T-helper 17 cell (primary cell): ENCODE measurements at regions not wholly inside any gene's neighbourhood (a gene's known extent, or its start where the extent isn't known, plus 50 kb on each side); places are given as distances from the start of the nearest gene placed in this dataset.

Source experiments
- ATAC-seq: fragments of 150-1000 bp; cut with Tn5 transposase; 2 replicates; pipeline ENCODE4 v1.10.0; 2021; ENCODE audit warnings: mild to moderate bottlenecking, moderate library complexity
- DNase-seq, 3 donors: peaks; one replicate each; pipeline versions ENCODE4 v3.0.0 to v3.0.0-alpha.2; 2020 to 2021
- H3K9me3 ChIP-seq: one replicate; pipeline ENCODE4 v1.7.0; 2013; ENCODE audit warnings: low read length, mild to moderate bottlenecking; ENCODE audit not compliant: control insufficient read depth, poor library complexity, severe bottlenecking
- H3K27ac Mint-ChIP-seq: one replicate; pipeline ENCODE4 v1.8.0; 2022; ENCODE audit warnings: mild to moderate bottlenecking, moderate library complexity, mixed read lengths
- H3K27me3 Mint-ChIP-seq: one replicate; pipeline ENCODE4 v1.8.0; 2022; ENCODE audit warnings: mixed read lengths
- H3K36me3 Mint-ChIP-seq: one replicate; pipeline ENCODE4 v1.8.0; 2022; ENCODE audit warnings: low read depth, mixed read lengths
- H3K4me1 Mint-ChIP-seq: one replicate; pipeline ENCODE4 v1.8.0; 2022; ENCODE audit warnings: mild to moderate bottlenecking, mixed read lengths
- H3K4me3 Mint-ChIP-seq: one replicate; pipeline ENCODE4 v1.8.0; 2022; ENCODE audit warnings: mild to moderate bottlenecking, moderate library complexity, mixed read lengths

- peaks cover 3% of the 10 kb centered on the region for H3K4me1 Mint-ChIP-seq
- H3K36me3 Mint-ChIP-seq, result peaks cover under 1% of the 10 kb centered on the region
- no peaks in the 10 kb centered on the region for H3K27me3 Mint-ChIP-seq
- ATAC-seq, result no peak
- no peaks in the 10 kb centered on the region for H3K9me3 ChIP-seq
- no peak overlapping the region for H3K27ac Mint-ChIP-seq
- no peak overlapping the region for H3K4me3 Mint-ChIP-seq
- no peak for DNase-seq
Measured at GRCh38 chr3:25938566-25939325, 148.9 kb downstream of the OXSM start.

DNA sequence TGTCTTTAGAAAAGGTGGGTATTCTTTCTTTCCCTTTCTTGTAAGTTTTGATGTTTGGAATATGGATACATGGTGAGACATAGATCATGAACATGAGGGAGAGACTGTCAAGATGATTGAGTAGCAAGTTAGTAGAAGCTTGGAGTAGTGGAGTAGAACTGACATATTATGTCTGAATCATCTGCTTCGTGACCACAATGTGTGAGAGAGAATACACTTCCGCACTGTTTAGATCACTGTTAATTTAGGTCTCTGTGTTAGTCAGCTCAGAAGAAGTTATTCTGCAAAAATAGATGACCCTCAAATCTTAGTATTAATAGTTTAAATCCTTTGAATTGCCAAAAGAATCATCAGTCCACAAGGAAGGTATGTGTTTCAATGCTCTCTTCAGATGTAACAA, 151.0 kb downstream of the OXSM start:
- peaks cover 2% of the 10 kb centered on the region for H3K36me3 Mint-ChIP-seq
- ATAC-seq (no peak), DNase-seq (no peak)
- no peaks in the 10 kb centered on the region for H3K9me3 ChIP-seq
- H3K27ac Mint-ChIP-seq, result no peak overlapping the region
- H3K27me3 Mint-ChIP-seq, result no peaks in the 10 kb centered on the region
- no peak overlapping the region for H3K4me3 Mint-ChIP-seq
- H3K4me1 Mint-ChIP-seq, result peaks cover 3% of the 10 kb centered on the region

DNA sequence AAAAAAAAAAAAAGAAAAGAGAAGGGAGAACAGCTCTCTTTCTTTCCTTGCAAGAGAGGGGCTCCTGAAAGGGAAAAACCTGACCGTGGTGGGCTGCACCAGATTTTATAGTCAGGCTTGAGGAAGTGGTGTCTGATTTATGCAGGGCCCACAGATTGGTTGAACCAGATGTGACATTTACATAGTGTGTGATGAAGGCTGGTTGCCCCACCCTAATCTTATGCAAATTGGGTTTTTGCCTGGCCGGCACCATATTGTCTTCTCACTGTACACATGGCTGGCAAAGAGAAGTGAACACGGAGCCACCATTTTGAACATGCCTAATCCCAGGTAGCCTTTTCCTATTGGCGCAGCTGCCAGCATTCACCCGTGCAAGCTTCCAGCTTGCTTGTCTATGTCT, 154.4 kb downstream of the OXSM start:
- H3K4me3 Mint-ChIP-seq, result no peak overlapping the region
- ATAC-seq (no peak), DNase-seq (no peak)

GRCh38 chr3:25945366-25945765, 155.5 kb downstream of the OXSM start:
- H3K9me3 ChIP-seq, result no peaks in the 10 kb centered on the region
- no peak for ATAC-seq
- no peak for DNase-seq
- no peak overlapping the region for H3K27ac Mint-ChIP-seq
- H3K27me3 Mint-ChIP-seq, result peaks cover 6% of the 10 kb centered on the region
- H3K4me3 Mint-ChIP-seq, result no peak overlapping the region
- H3K4me1 Mint-ChIP-seq, result peaks cover 2% of the 10 kb centered on the region
- H3K36me3 Mint-ChIP-seq, result peaks cover 2% of the 10 kb centered on the region

More for the DNA sequence above, 154.4 kb downstream of the OXSM start:
- Mint-ChIP-seq H3K27me3 (peaks cover 6% of the 10 kb centered on the region), H3K27ac (no peak overlapping the region), H3K4me1 (peaks cover 3% of the 10 kb centered on the region), H3K36me3 (peaks cover 2% of the 10 kb centered on the region)
- H3K9me3 ChIP-seq, result no peaks in the 10 kb centered on the region

DNA sequence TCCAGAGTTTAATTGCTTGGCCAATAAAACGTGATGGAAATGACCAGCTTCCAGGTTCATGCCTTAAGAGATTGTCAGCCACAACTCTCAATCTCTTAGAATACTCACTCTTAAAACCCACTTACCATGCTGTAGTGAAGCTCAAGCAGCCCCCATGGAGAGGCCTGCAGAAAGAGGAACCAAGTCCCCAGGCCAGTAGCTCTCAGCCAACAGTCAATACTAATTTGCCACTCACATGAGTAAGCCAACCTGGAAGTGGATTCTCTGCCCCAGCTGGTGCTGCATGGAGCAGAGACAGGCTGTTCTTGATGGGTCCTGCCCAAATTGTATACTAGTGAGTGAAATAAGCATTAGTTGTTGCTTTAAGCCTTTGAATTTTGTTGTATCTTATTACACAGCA, 155.9 kb downstream of the OXSM start:
- DNase-seq (no peak), ATAC-seq (no peak)
- H3K9me3 ChIP-seq, result no peaks in the 10 kb centered on the region
- Mint-ChIP-seq H3K27ac (no peak overlapping the region), H3K36me3 (peaks cover 2% of the 10 kb centered on the region), H3K27me3 (peaks cover 6% of the 10 kb centered on the region), H3K4me1 (no peaks in the 10 kb centered on the region), H3K4me3 (no peak overlapping the region)

DNA sequence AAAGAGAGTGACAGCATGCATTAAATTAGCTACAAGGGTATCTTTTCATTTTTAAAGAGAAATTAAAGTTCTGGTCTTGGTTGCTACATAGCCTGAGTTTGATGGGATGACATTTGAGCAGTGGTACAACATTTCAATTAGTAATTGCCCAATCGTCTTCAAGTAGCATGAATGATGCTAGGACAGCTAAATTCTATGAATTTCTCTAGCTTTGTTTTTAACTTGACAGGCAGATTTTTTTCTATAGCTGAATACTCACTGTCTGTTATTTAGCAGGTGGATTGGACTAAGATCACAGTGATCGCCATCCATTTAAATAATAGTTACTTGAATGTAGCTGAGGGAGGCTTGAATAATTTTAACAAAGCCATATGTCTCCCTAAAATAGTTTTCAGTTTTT, 162.2 kb downstream of the OXSM start:
- no peak for DNase-seq
- Mint-ChIP-seq H3K27me3 (peaks cover 22% of the 10 kb centered on the region), H3K27ac (no peak overlapping the region), H3K4me3 (no peak overlapping the region), H3K4me1 (no peaks in the 10 kb centered on the region), H3K36me3 (no peaks in the 10 kb centered on the region)
- ATAC-seq, result no peak
- H3K9me3 ChIP-seq, result no peaks in the 10 kb centered on the region

GRCh38 chr3:25957026-25957425, 167.1 kb downstream of the OXSM start:
- ATAC-seq, result no peak
- Mint-ChIP-seq H3K4me3 (no peak overlapping the region), H3K4me1 (no peaks in the 10 kb centered on the region), H3K27ac (no peak overlapping the region), H3K36me3 (no peaks in the 10 kb centered on the region), H3K27me3 (peaks cover 16% of the 10 kb centered on the region)
- DNase-seq, result no peak
- no peaks in the 10 kb centered on the region for H3K9me3 ChIP-seq

DNA sequence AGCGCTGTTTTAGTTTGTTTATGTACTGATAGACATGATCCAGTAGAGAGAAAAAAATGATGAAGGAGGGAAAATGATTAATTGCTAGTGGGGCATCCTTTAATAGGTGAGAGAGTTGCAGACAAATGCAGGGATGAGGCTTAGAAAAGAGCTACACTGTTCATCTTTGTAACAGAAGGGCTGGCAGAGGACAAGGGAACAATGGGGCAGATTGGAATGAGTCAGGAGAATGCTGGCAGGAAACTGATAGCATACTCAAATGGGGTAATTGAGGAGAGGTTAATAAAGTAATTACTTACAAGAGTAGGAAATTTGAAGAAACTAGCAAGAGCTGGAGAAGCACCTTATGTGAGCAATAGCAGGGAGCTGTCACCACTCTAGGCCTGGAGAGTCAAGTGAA, 170.9 kb downstream of the OXSM start:
- H3K27me3 Mint-ChIP-seq, result peaks cover 6% of the 10 kb centered on the region
- ATAC-seq, result no peak
- no peak overlapping the region for H3K4me3 Mint-ChIP-seq
- no peak overlapping the region for H3K27ac Mint-ChIP-seq
- no peaks in the 10 kb centered on the region for H3K36me3 Mint-ChIP-seq
- no peaks in the 10 kb centered on the region for H3K9me3 ChIP-seq
- no peak for DNase-seq
- no peaks in the 10 kb centered on the region for H3K4me1 Mint-ChIP-seq

DNA sequence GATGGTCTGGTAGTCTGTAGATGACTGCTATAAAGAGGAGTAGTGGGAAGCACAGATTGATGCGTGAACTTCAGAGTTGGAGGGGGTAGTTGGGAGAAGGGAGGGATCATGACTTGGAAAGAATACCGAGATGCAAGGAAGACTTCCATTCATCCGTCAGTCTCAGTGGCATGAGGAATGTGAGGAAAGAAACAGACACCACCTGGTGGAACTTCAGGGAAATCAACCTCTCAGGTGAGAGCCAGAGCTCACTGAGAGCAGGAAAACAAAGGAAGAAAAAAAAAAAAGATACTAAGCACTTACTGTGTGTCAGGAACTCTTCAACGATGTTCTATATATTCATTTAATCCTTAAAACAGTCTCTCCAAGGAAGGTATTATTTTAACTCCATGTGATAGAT, 172.4 kb downstream of the OXSM start:
- no peaks in the 10 kb centered on the region for H3K27me3 Mint-ChIP-seq
- no peaks in the 10 kb centered on the region for H3K36me3 Mint-ChIP-seq
- no peak for ATAC-seq
- H3K27ac Mint-ChIP-seq, result no peak overlapping the region
- H3K9me3 ChIP-seq, result no peaks in the 10 kb centered on the region
- H3K4me1 Mint-ChIP-seq, result no peaks in the 10 kb centered on the region
- no peak for DNase-seq
- H3K4me3 Mint-ChIP-seq, result no peak overlapping the region

- Mint-ChIP-seq H3K4me3 (no peak overlapping the region), H3K36me3 (no peaks in the 10 kb centered on the region), H3K27me3 (no peaks in the 10 kb centered on the region), H3K4me1 (no peaks in the 10 kb centered on the region), H3K27ac (no peak overlapping the region)
- no peak for DNase-seq
- ATAC-seq, result no peak
- H3K9me3 ChIP-seq, result no peaks in the 10 kb centered on the region
Measured at GRCh38 chr3:25964141-25964540, 174.3 kb downstream of the OXSM start.

GRCh38 chr3:25967385-25967784, 177.5 kb downstream of the OXSM start:
- no peak overlapping the region for H3K27ac Mint-ChIP-seq
- no peaks in the 10 kb centered on the region for H3K27me3 Mint-ChIP-seq
- no peaks in the 10 kb centered on the region for H3K4me1 Mint-ChIP-seq
- DNase-seq (no peak), ATAC-seq (no peak)
- H3K36me3 Mint-ChIP-seq, result no peaks in the 10 kb centered on the region
- H3K9me3 ChIP-seq, result no peaks in the 10 kb centered on the region
- H3K4me3 Mint-ChIP-seq, result no peak overlapping the region

DNA sequence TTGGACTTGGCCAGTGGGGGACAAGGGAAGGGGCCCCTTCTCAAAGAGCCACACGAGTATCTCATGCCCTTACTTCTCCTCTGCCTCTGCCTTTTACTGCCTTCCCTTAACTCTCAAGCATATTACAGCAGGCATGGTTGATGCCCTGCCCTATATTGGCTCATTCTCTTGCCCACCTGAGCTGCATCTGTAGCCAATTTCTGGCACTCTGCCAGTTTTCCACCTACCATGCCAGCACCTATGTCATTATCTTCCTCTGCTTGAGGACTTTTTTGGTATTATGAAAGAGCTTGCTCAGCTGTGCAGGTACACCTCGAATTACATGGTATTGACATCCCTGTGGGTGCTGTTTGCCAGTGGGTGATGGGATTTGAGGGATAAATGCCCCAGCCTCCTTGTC, 181.8 kb downstream of the OXSM start:
- Mint-ChIP-seq H3K27me3 (no peaks in the 10 kb centered on the region), H3K4me1 (no peaks in the 10 kb centered on the region), H3K36me3 (no peaks in the 10 kb centered on the region), H3K4me3 (no peak overlapping the region), H3K27ac (no peak overlapping the region)
- ATAC-seq (no peak), DNase-seq (no peak)
- no peaks in the 10 kb centered on the region for H3K9me3 ChIP-seq

DNA sequence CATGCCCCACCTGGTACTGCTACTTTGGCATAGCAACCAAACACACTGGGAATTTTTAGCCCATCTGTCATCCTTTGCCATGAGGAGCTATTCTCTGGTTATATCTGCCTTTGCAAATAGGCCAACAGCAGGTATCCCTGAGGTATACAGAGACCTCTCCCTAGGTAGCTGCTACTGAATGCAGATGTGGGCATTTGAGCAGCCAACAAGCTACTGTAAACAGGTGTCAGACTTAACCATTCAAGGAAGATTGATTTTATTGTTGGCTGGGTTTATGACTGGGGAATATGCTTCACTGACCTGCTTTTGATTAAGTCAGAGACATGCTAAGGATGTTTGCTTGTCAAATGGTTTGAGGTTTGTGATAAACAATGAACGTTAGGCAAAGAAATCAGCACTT, 183.2 kb downstream of the OXSM start:
- H3K27me3 Mint-ChIP-seq, result no peaks in the 10 kb centered on the region
- ATAC-seq, result no peak

DNA sequence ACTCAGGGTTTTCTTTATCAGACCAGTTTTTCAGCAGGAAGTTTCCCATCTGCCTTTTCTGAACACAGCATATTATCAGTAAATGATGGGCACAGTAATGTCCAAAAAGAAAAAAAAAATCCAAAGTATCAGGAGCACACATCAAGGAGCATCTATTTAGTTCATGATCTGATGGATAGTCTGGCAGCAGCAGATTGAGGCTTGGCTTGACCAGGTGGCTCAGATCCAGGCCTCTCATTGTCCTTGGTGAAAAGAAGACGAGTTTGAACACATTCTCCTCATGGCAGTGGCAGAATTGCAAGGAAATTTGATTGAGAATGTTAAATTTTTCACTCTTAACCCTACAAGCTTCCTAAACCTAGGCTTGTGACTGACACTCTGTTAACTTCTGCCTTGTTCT, 192.9 kb downstream of the OXSM start:
- Mint-ChIP-seq H3K4me3 (no peak overlapping the region), H3K27me3 (no peaks in the 10 kb centered on the region), H3K4me1 (no peaks in the 10 kb centered on the region), H3K27ac (no peak overlapping the region), H3K36me3 (no peaks in the 10 kb centered on the region)
- DNase-seq, result no peak
- no peaks in the 10 kb centered on the region for H3K9me3 ChIP-seq
- ATAC-seq, result no peak

More for the DNA sequence above, 183.2 kb downstream of the OXSM start:
- DNase-seq, result no peak
- Mint-ChIP-seq H3K4me1 (no peaks in the 10 kb centered on the region), H3K36me3 (no peaks in the 10 kb centered on the region), H3K4me3 (no peak overlapping the region), H3K27ac (no peak overlapping the region)
- no peaks in the 10 kb centered on the region for H3K9me3 ChIP-seq
